ENCODE measurements at regions not wholly inside any gene's neighbourhood (a gene's known extent, or its start where the extent isn't known, plus 50 kb on each side); places are given as distances from the start of the nearest gene placed in this dataset.

- TF ChIP-seq, protein P1, sequence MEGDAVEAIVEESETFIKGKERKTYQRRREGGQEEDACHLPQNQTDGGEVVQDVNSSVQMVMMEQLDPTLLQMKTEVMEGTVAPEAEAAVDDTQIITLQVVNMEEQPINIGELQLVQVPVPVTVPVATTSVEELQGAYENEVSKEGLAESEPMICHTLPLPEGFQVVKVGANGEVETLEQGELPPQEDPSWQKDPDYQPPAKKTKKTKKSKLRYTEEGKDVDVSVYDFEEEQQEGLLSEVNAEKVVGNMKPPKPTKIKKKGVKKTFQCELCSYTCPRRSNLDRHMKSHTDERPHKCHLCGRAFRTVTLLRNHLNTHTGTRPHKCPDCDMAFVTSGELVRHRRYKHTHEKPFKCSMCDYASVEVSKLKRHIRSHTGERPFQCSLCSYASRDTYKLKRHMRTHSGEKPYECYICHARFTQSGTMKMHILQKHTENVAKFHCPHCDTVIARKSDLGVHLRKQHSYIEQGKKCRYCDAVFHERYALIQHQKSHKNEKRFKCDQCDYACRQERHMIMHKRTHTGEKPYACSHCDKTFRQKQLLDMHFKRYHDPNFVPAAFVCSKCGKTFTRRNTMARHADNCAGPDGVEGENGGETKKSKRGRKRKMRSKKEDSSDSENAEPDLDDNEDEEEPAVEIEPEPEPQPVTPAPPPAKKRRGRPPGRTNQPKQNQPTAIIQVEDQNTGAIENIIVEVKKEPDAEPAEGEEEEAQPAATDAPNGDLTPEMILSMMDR (IDR thresholded peaks at IDR 0.05): no peak
- no peak for TF ChIP-seq POLR2A (IDR thresholded peaks at IDR 0.05)
Measured at GRCh38 chr10:27359792-27360355, 119.3 kb upstream of the ACBD5 start.
